Left ventricle myocardium superior (tissue), 1 donor: ENCODE measurements at regions not wholly inside any gene's neighbourhood (a gene's known extent, or its start where the extent isn't known, plus 50 kb on each side); places are given as distances from the start of the nearest gene placed in this dataset.
"Not testable (repeated sequence)": the region's sequence is repeated elsewhere in the genome, so short reads cannot be mapped to it uniquely, and the experiment has no call there.

Experiments
- ATAC-seq: fragments of 200-7000 bp; cut with Tn5 transposase; one replicate; pipeline ENCODE4 v1.9.1; 2020; ENCODE audit warnings: mild to moderate bottlenecking, moderate library complexity
- DNase-seq: peaks from one replicate; pipeline ENCODE4 v3.0.0-alpha.2; 2020
- intact Hi-C: fragments of 100-400 bp; cut with micrococcal nuclease; formaldehyde crosslinking; loops from one replicate; pipeline ENCODE4 v1.11.0; 2022
- donor health status: DM: no; HTN: yes; CAD: no; lungs with severe emphysema.

- DNase-seq: no peak
- intact Hi-C loops: loop anchor here (10.0 kb wide), 1 partner anchor 51 kb away; no protein-coding TSS in a partner anchor
- ATAC-seq: no peak
Measured at GRCh38 chr17:33933576-33933975, 321.5 kb upstream of the CCL2 start.

DNA sequence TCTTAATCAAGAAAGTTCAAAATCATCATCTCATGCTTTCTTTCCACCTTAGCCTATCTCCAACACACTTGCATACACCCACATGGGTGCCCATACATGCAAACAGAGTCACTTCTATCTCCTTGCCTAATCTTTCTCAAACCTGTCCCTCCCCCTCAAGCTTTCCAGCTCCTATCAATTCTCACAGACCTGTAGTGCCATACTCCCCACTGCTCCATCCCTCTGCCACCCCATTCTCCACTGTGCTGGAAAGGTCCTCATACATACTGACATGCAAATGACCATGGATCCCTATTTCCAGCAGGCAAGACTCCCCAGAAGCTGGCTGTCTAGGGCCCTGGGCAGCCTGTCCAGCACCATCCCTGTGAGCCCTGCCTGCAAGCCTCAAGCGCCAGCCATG is 320.4 kb upstream of the CCL2 start:
- no peak for ATAC-seq
- no peak for DNase-seq
- intact Hi-C loops: loop anchor here (10.0 kb wide), 1 partner anchor 50 kb away; no protein-coding TSS in a partner anchor

DNA sequence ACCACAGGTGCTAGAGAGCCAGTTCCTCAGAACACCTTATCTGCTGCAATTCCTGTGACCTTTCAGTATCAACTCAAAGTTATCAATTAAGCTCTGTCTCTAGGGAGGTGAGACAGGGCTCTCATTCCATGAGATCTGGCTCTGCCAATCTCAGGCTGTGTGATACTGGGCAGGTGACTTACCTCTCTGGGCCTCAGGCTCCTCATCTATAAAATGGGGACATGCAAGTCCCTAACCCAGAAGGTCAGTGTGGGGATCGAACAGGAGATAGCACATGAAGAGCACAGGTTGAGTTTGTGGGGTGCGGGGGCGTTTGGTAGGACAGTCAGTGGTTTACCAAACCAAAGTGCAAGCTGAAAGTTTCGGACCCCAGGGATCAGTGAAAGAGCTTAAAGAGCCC is 319.3 kb upstream of the CCL2 start:
- intact Hi-C loops: loop anchor here (10.0 kb wide), 1 partner anchor 49 kb away; no protein-coding TSS in a partner anchor
- no peak for DNase-seq
- ATAC-seq: no peak

GRCh38 chr17:33936764-33937163 is 318.3 kb upstream of the CCL2 start:
- ATAC-seq (no peak), DNase-seq (no peak)
- intact Hi-C loops: loop anchor here (10.0 kb wide), 1 partner anchor 48 kb away; no protein-coding TSS in a partner anchor

DNA sequence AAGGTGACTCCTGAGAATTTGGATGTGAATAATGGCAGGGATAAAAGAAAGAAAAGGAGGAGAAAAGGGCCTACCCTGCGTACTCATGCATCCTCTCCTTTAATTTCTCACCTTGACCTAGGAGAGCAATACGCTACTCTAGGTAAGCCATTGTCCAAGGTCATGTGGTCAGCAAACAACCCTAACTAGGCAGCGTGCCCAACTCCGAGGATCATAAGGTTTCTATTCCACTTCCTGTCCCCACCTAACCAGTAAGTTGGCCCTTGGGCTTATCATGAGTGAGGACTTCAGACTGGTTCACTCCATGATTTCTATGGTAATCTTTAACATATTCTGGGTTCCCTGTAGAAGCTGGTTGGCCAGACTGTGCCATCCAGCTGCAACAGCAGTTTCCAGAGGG is 315.1 kb upstream of the CCL2 start:
- intact Hi-C loops: loop anchor here (10.0 kb wide), 3 partner anchors 45 to 65 kb away; no protein-coding TSS in a partner anchor
- ATAC-seq: no peak
- DNase-seq: no peak

DNA sequence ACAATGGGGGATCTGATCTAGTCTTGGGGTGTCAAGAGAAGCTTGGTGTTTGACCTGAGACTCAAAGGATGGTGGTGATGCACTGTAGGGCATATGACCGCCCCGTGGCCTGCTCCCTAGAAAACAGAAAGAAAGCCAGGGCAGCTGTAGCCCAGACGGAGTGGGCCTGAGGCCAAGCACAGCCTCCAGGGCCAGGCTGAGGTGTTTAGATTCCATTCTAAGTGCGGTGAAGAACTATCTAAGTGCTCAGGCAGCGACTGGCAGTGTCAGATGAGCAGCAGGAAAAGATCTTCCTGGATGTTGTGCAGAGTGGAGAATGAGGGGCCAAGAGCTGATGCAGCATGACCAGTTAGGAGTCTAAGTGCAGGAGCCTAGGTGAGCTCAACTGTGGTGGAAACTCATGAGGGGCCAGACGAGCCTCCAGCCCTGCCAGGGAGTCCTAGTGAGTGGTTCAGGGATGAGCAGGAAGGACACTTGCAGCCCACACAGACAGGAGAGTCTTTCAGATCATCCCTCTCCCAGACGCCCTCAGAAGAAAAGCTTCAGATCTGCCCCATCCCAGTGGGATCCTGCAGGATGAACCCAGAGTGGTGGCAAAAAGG is 314.2 kb upstream of the CCL2 start:
- ATAC-seq (peak; percentile 96), DNase-seq (peak; percentile 75)
- intact Hi-C loops: loop anchor here (10.0 kb wide), 2 partner anchors 56 to 64 kb away; no protein-coding TSS in a partner anchor

DNA sequence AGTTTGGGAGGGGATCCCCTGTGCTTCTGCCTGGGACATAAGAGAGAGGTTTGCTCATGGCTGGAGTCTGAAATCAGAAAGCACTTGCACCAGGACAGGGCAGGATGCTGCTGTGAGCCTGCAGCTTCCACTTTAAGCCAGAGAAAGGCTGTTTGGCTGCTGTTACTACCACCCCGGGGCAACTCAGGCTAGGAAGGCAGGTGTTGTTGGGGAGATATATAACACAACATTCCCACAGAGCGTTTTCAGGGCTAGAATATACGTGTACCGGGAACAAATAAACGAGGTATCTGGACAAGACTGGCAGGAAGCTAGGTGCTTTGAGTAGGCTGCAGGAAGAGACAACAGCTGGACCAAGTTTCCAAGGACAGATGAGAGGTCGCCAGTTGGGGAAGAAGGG is 313.3 kb upstream of the CCL2 start:
- no peak for DNase-seq
- no peak for ATAC-seq

GRCh38 chr17:33942414-33942813 is 312.7 kb upstream of the CCL2 start:
- peak; percentile 20 for ATAC-seq
- DNase-seq: no peak
- intact Hi-C loops: loop anchor here (10.0 kb wide), 2 partner anchors 58 to 62 kb away; no protein-coding TSS in a partner anchor

More for the DNA sequence above, 313.3 kb upstream of the CCL2 start:
- intact Hi-C loops: loop anchor here (10.0 kb wide), 2 partner anchors 57 to 63 kb away; no protein-coding TSS in a partner anchor

- intact Hi-C loops: loop anchor here (10.0 kb wide), 2 partner anchors 60 kb away; no protein-coding TSS in a partner anchor
- DNase-seq: no peak
- no peak for ATAC-seq
Measured at GRCh38 chr17:33944412-33944811, 310.7 kb upstream of the CCL2 start.

GRCh38 chr17:33944826-33945225 is 310.3 kb upstream of the CCL2 start:
- DNase-seq: no peak
- intact Hi-C loops: loop anchor here (10.0 kb wide), 2 partner anchors 60 kb away; no protein-coding TSS in a partner anchor
- ATAC-seq: peak; percentile 28

DNA sequence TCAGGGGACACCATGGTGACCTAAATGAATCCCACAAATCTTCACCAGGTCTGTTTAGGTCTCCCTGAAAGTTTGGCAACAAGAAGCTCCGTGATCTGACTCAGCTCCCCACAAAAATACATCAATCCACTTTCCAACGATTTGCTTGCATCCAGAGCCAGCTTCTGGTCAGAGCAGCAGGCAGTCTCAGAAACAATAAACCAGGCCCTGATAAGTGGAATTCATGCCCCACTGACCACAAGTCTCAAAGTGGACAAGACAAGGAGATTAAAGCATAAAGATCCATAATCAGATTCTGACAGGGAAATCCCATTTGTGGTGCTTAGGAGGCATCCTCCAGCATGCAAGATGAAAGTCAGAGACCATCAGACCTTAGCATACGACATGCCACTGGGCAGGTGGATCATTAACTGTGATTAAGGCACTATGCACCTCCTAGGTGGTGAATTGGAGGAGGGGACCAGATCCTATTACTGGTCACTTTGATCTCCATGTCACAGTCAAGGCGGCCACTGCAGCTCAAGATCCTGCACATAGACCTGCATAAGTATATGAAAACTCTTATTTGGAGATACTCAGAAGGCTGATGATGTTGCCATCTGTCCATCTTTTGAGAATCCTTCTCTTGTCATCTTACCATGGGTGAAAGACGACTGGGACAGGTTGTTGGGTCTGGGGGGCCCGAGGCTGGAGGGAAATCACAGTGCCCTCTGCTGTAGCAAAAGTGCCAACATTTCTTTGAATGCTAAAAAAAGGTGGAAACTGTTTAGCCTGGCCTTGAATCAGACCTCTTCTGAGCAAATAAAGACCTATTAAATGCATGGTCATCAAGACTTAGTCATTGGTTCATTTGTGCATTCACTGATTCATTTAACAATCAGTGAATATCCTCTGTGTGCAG is 309.2 kb upstream of the CCL2 start:
- ATAC-seq: no peak
- intact Hi-C loops: loop anchor here (10.0 kb wide), 2 partner anchors 59 to 61 kb away; no protein-coding TSS in a partner anchor
- DNase-seq: no peak

GRCh38 chr17:33947762-33948161 is 307.3 kb upstream of the CCL2 start:
- ATAC-seq: no peak
- intact Hi-C loops: loop anchor here (10.0 kb wide), 2 partner anchors 57 to 63 kb away; no protein-coding TSS in a partner anchor
- DNase-seq: no peak

DNA sequence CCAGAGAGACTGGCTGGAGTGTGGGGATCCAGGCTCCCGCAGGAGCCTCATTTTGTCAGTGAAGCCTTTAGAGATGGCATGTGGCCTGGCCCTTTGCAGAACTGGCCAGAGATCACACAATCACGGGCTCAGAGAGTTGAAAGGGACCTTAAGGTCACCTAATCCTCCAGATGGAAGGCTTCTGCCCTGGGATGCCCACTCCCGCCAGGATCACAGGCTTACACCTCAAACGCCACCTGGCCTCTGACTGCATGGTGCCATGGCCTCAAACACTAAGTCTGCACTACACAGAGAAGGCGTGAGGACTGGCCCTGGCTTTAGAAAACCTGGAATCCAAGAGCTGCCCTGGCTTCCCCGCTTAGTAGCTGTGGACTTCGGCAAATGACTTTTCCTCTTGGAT is 306.8 kb upstream of the CCL2 start:
- DNase-seq (no peak), ATAC-seq (no peak)
- intact Hi-C loops: loop anchor here (10.0 kb wide), 2 partner anchors 56 to 64 kb away; no protein-coding TSS in a partner anchor

DNA sequence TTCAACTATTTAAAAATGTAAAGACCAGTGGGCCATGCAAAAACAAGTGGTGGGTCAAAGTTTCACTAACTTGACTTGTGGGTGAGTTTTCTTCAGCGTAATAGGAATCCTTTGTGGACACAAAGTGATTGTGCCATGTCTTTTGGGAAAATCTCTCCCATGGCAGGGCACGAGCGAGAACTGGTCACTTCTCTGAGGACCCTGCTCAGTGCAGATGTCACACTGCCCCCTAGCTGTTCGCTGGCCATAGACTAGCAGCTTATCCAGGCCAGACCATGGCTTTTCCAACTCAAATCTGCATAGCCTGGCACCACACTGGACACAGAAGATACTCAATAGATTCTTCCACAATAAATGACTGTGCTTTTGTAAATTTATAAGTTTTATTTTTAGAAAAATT is 306.0 kb upstream of the CCL2 start:
- ATAC-seq (no peak), DNase-seq (no peak)
- intact Hi-C loops: loop anchor here (10.0 kb wide), 2 partner anchors 56 to 64 kb away; no protein-coding TSS in a partner anchor

DNA sequence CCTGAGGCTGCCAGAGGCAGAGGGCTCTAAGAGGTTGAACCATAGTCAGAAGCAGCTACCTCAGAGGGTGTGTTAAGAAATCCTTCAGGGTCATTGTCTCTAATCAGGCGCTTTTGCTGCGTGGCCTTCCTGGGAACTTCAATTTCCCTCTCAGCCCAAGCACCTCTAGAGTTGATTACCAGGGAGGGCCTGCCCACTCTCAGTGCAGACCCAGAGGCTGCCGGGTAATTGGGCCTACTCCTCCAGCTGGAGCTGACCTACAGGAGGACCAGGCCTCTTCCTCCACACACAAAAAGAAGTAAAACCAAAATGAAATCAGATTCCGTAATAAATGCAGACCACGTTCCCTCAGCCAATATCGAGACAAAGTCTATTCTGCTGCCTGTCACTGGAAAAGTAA is 305.0 kb upstream of the CCL2 start:
- ATAC-seq: no peak
- intact Hi-C loops: no loop called here
- no peak for DNase-seq

DNA sequence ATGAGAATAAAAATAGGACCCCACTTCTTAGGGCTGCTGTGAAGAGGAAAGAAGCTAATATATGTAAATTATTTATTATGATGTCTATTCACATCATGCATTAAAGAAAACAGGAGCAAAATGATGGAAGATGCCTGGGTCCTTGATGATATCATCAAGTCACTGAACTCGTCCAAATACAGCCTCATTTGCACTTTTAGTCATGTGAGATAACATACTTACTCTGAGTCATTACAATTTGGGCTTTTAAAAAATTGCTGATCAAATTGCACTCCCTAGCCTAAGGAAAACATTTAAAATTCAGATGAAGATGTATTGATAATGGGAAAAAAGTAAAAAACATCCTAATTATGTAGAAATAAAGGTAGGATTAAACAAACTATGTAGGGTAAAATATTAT is 302.7 kb upstream of the CCL2 start:
- intact Hi-C loops: no loop called here

GRCh38 chr17:33954597-33954996 is 300.5 kb upstream of the CCL2 start:
- intact Hi-C loops: no loop called here
- DNase-seq (no peak), ATAC-seq (no peak)

More for the DNA sequence above, 302.7 kb upstream of the CCL2 start:
- DNase-seq: no peak
- ATAC-seq: no peak

DNA sequence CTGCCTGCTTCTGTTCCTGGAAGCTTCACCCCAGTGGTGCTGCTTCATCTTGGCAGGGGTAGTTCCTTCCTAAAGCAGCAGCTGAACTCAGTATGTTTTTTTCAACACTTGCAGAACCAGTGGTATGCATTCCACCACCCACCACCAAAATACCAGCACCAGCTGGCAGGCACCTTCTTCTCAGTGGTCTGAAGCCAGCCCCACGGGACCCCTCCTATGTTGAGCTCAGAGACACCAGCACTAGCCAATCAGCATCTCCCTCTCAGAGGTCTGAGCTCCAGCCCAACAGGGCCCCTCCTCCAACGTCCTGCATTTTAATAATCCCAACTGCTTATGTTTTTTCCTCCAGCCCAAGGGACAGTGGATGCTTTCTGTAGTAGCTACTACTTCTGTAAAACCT is 299.6 kb upstream of the CCL2 start:
- no peak for DNase-seq
- intact Hi-C loops: no loop called here
- no peak for ATAC-seq

- ATAC-seq, DNase-seq, intact Hi-C loops: not testable (repeated sequence)
Measured at GRCh38 chr17:33959098-33959497, 296.0 kb upstream of the CCL2 start.
